Stromal cell of bone marrow (primary cell): ENCODE measurements at regions not wholly inside any gene's neighbourhood (a gene's known extent, or its start where the extent isn't known, plus 50 kb on each side); places are given as distances from the start of the nearest gene placed in this dataset.
"Not testable (repeated sequence)": the region's sequence is repeated elsewhere in the genome, so short reads cannot be mapped to it uniquely, and the experiment has no call there.

ENCODE experiments used
- DNase-seq: peaks from one replicate; pipeline ENCODE4 v3.0.0-alpha.2; 2012; ENCODE audit warnings: low read depth

DNA sequence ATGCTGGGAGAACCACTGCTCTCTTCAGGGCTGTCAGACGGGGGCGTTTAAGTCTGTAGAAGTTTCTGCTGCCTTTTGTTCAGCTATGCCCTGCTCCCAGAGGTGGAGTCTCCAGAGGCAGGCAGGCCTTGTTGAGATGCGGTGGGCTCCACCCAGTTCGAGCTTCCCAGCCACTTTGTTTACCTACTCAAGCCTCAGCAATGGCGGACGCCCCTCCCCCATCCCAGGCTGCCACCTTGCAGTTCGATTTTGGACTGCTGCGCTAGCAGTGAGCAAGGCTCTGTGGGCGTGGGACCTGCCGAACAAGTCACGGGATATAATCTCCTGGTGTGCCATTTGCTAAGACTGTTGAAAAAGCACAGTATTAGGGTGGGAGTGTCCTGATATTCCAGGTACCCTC, 1057.9 kb upstream of the LRRTM1 start:
- not testable (repeated sequence) for DNase-seq

DNA sequence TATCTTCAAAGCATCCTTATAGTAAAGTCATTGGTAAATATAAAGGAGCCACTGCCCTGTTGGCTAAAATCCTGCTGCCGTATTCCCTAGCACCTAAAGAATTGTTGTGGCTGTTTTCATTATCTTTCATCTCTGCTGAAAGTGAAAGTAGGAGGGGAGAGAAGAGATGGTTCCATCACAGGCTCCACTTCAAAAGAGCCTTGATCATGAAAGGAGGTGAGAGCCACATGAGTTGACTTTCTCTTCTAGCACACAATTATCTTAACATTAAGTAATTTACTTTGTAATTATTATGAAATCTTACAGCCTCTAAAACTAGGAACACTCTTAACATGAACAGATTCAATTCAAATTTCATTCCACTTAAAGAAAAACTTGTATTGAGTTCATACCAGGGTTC, 1050.9 kb upstream of the LRRTM1 start:
- no peak for DNase-seq

GRCh38 chr2:81334046-81334445, 1029.5 kb upstream of the LRRTM1 start:
- no peak for DNase-seq

DNA sequence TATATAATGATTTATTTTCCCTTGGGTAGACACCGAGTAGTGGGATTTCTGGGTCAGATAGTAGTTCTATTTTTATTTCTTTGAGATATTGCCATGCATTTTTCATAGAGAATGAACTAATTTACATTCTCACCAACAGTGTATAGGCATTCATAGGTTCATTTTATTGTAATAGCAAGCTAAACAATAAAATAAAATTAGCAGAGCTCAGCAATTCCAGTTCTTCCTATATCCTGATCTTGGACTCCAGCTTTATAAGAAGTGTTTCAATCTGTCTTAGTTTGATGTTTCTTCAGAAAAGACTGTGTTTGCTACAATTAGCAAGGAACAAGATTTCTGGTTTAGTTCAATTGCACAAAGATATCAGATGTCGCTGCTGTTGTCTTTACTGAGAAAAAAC, 1024.4 kb upstream of the LRRTM1 start:
- DNase-seq = no peak

GRCh38 chr2:81327911-81328310, 1023.4 kb upstream of the LRRTM1 start:
- no peak for DNase-seq

DNA sequence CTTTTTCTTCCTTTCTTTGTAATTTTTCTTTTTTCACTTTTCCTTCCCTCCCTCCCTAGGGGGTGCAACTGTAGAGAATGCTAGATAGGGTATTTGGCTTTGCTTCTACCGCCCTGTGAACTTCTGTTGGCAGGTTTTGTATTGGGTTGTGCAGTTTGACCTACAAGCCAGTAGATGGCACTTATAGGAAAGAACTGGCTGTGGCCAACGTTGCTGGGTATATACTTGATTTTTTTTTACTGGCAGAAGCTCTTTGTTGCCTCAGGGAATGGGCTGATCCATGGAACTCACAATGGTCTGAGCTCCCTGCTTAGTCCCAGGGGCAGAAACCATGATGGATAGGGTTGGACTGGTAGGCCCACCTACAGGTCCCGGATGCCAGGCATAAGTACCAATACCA, 1019.5 kb upstream of the LRRTM1 start:
- no peak for DNase-seq

DNA sequence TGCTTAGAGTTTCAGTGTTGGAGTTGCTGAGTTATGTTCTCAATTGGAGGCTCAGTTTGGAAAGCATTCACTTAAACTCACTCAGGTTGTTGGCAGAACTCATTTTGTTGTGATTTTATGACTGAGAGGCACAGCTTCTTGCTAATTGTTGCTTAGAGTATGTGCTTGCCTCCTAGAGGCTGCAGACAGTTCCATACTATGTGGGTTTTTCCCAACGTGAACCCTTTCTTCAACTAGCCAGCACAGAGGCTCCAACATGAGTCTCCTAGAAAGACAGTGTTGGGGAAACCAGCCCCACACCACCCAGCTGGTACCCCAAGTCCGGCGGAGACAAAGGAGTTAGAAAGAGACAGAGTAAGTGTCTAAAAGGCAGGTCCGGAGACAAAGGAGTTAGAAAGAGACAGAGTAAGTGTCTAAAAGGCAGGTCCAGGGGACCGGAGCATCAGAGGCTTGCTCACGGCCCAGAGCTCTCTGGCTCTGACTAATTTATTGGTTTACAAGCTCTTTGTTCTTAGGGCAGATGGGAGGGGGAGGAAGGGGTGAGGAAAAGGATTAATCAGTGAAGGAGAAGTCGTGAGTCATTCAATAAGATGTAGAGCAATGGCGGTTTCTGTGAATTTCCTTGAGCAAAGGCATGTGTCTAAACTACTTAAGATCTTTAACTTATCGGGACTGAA, 999.7 kb upstream of the LRRTM1 start:
- no peak for DNase-seq

DNA sequence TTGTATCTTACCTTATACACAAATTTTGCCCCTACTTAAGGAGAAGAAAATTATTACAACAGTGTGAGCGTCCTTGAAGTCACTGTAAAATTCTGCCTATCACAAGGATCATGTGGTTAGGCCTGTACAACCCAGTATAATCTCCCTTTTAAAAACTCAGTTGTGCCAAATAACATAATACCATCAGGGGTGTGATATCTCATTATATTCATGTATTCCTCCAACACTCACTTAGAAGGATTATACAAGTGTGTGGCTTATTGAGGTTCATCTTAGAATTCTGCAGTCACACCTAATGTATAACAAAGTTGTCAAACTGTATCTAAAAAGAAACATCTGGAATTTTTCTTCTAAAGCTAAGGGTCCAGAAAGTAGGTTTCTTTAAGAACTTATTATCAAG, 998.8 kb upstream of the LRRTM1 start:
- DNase-seq = no peak

DNA sequence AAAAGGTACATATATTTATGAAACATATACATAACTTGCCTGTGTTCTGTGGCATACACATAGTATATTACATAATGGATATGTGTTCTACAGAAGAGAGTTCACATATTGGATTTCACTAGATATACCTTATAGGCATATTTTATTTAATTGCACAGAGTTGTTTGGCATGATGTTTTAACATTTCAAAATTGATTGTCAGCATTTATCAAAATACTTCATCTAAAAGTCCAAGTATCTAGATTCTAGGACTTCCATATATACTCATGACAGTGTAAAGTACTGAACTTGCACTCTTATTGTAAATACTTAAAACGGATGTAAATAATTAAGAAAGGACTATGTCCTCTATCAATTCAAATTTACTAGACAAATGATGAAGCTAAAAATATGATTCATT, 995.3 kb upstream of the LRRTM1 start:
- no peak for DNase-seq

DNA sequence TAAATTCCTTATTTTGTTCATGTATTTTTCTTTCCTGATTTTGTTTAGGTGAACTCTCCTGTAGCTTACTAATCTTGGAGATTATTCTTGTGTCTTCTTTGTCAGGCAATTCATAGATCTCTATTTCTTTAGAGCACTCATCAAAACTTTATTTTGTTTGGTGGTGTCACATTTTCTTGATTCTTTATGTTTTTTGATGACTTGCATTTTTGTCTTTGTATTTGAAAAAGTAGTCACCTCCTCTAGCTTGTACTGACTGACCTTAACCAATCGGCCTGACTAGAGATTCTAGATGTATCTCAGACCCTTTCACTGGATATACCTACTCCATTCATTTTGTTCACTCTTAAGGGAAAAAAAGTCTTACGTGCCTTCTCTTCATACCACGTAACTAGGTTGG, 986.3 kb upstream of the LRRTM1 start:
- DNase-seq = no peak

DNA sequence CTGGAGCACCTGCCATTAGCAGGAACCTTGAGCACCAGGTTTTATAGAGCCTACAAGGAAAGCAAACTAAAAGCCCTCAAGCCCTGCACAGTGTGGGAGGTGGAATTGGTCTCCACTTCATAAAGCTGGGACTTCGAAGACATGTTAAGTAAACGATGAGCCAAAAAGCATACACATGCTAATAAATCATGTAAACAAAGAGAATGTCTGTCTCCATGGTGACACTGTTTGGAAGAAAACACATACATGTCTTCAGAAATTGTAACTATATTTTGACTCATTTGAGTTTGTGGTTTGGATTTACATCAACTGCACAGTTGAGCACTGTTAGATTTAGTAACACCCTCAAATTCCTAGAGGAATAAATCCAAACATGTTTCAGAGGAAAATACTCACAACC, 978.5 kb upstream of the LRRTM1 start:
- no peak for DNase-seq

GRCh38 chr2:81282151-81282769, 977.7 kb upstream of the LRRTM1 start:
- no peak for DNase-seq

DNA sequence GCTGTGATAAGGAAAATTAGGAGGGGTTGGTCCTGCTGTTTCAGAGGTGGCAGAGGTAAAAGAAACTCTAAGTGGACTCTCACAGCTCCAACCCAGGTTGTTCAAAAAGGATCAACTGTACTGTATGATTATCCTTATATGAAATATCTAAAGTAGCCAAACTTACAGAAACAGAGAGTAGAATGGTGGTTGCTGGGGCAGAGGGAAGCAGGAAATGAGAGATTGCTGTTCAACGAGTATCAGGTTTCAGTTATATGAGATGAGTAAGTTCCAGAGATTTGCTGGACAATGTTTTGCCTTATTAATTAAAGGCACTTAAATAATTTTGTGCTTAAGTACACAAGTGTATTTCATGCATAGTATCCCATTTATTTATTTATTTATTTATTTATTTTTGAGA, 972.0 kb upstream of the LRRTM1 start:
- no peak for DNase-seq

DNA sequence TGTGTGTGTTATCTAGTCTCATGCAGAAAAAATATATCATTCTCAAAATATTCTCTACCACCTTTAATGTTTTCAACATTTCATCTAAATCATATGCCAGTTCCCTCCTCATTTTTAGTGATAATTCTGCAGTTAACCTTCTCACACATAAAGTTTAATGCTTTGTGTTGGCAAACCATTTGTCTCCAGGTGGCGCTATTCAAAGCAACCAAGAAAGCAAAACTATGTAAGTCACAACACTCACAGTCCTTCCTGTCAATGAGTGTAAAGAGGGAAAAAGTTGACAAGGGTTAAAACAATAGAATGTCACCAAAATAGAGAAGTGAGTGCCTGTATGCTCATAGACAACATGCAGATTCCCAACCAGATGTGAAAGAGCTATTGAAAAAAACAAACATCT, 961.6 kb upstream of the LRRTM1 start:
- DNase-seq = no peak

- DNase-seq = no peak
Measured at GRCh38 chr2:81263989-81264388, 959.4 kb upstream of the LRRTM1 start.

GRCh38 chr2:81260320-81260719, 955.8 kb upstream of the LRRTM1 start:
- no peak for DNase-seq

DNA sequence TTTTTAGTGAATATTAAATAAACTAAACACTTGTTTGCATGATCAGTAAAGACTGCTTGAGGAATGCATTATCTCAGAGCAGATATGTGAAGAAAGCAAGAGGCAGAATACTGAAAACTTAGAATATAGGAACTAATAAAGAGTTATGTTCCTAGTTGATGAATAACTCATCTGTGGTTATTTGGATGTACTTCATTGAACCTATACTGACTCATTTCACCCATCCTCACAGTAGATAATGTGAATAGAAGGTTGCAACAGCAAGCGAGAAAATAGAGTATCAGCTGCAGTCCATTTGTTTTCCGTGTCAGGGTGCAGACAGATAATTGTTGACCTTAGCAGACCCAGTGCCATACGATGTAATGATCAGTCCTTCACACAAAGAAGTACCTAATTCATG, 945.7 kb upstream of the LRRTM1 start:
- no peak for DNase-seq

DNA sequence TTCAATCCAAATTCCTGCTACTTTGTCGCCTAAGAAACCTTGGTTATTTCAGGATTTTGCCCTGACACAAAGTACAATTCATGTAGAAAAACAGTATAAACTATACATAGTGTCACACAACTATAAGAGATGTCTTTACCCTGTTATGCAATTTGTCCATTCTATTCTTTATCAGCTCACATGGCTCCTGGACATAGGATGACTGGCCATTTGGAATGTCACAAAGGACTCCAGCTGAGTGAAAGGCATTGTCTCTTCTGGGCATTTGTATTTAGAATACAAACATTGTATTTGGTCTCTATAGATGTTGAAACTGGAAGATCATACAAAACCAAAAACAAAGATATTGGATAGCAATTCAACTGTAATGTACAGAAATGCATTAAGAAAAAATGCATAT, 944.6 kb upstream of the LRRTM1 start:
- DNase-seq = no peak

DNA sequence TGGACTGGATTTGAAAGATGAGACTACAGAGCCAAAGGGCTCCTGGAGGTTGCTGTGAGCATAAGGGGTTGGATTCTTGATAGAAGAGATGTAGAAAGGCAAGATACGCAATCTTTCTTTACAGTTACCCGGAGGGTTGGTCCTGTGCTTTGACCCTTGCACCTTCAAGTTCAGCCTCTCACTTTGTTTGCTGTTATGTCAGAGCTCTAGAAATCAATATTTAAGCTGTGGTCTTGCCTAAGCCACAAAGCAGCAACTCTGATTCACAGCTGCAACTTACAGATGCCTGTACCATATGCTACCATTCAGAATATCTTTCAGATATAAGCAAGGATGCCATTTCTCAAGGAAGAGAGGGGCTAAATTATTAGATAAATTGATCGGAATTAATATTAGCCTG, 943.1 kb upstream of the LRRTM1 start:
- no peak for DNase-seq

DNA sequence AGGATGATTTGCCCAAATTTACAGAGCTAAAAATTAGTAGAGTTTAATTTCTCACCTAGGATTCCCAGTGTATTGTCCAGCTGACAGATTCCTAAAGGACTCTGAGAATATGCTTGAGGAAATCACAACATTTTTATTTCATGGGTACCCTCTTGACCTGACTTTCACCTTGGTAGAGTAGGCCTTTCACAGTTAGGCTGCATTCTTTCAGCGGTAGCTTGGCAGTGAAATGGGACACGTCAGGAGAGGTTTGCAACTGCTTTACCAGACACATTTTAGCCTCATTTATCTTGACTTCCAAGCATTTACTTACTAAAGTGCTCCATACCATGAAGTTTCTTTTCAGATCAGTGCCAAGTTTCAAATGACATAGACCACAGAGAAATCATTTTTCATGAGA, 937.9 kb upstream of the LRRTM1 start:
- no peak for DNase-seq

- DNase-seq = no peak
Measured at GRCh38 chr2:81238462-81238861, 933.9 kb upstream of the LRRTM1 start.

DNA sequence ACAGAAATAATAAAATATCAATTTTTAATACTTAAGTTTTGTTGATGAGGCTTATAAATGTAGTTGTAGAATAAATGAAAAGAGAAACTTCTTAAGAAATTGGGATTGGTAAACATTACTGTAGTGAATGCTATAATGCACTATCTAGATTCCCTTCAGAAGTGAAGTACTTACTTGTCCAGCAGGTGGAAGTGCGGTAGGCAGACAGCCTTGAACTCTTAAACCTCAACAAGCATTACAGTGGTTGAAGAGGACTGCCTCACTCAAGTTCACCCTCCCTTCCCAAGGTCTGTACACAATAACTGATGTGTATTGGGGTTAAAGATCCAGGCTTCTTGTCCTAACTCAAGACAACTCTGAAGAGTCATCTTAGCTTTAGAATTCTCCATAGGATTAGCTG, 931.0 kb upstream of the LRRTM1 start:
- DNase-seq = no peak

DNA sequence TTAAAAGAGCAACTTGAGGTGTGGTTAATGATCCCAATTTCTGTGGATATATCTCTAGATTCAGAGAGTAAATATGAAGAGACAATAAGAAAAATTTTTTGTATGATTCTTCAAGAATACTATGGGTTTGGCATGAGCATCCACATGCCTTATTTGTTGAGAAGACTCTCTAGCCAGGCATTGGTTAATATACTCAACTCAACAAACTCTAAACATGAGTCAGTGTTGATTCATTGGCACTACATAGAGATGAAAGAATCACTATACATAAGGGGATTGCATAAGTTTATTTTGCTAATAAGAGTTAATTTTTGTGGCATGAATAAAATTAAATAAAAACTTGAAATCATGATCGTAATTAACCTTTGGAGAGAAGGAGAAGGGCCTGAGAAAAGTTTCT, 930.2 kb upstream of the LRRTM1 start:
- no peak for DNase-seq

DNA sequence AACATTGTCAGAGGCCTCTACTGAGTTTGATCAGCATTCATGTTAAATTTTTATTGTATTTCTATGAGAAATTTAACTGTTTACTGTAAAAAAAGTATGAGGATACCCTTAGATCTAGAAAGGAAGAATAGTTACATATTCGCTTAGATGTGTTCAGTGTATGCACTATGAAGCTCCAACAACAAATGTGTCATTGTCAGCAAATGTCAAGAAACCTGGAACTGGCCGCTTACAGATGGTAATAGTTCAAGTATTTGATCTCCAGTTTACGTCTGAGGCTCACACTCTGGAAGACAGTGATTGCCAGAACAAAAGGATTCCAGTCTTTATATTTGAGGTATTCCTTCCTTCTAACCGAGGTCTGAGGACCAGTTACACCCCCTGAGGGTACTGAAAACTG, 921.2 kb upstream of the LRRTM1 start:
- DNase-seq = no peak
